OCI-M1 (cell line): ENCODE measurements at regions not wholly inside any gene's neighbourhood (a gene's known extent, or its start where the extent isn't known, plus 50 kb on each side); places are given as distances from the start of the nearest gene placed in this dataset.
"Not testable (repeated sequence)": the region's sequence is repeated elsewhere in the genome, so short reads cannot be mapped to it uniquely, and the experiment has no call there.

Source experiments
- DNase-seq: peaks from one replicate; lab custom pipeline; 2025; lab: John Stamatoyannopoulos, UW

- DNase-seq: no peak
Measured at GRCh38 chr9:24652181-24652580, 106.5 kb upstream of the IZUMO3 start.

DNA sequence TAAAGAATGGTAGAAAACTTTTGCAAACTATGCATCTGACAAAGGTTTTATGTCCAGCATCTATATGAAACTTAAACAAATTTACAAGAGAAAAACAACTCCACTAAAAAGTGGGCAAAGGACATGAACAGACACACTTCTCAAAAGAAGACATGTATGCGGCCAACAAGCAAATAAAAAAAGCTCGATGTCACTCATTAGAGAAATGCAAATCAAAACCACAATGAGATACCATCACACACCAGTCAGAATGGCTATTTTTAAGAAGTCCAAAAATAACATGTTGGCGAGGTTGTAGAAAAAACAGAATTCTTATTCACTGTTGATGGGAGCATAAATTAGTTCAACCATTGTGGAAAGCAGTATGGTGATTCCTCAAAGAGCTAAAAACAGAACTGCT lies 83.1 kb upstream of the IZUMO3 start:
- DNase-seq: not testable (repeated sequence)

- DNase-seq: no peak
Measured at GRCh38 chr9:24625097-24625496, 79.4 kb upstream of the IZUMO3 start.

DNA sequence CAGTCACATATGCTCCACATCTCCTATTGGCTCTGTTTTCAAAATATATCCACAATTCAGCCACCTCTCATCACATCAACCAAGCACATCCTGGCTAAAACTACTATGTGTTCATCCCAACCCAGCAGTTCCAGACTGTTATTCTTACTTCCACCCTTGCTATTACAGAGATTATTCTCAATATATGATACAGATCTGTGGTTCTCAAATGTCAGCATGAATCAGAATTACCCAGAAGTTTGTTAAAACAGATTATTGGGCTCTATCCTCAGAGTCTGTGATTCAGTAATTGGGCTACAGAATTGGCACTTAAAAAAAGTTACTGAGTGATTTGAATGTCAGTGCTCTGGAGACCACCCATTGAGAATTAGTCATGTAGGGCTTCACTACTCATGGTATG lies 78.8 kb upstream of the IZUMO3 start:
- DNase-seq: no peak

GRCh38 chr9:24620741-24621140 lies 75.0 kb upstream of the IZUMO3 start:
- DNase-seq: no peak

DNA sequence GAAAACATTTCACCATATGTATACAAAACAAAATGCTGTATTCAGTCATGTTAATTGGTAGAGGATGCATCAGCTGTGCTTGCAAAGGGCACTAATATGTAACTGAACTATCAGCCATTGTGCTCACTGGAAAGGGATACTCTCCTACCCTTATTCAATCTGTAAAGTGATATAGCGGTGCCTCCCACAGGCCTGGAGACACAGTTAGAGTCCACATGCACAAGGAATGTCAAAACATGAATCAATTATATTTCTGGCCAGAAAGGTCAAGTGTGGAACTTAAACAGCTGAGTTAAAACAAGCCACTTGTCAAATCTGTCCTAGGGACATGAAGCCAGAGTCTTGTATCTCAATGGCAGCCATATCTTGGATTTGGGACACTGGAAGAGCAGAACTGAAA lies 71.2 kb upstream of the IZUMO3 start:
- DNase-seq: peak; percentile 65

DNA sequence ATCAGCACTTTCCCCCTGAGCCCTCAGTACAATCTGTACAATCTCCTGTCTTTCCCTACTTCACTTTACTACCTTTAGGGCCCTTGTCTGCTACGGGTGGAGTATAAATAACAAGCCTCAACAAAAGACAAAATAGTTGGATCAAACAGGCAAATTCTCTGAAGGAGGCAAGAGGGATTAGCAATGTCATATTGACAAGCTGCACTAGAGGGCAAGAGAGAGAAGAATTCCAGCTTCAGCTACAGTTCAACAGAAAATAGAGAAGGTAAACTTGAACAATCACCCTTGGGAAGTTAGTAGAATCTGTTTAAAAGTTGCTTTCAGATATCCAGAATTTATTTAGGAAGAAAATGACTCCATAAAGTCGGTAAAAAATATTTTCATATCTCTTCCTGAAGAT lies 68.4 kb upstream of the IZUMO3 start:
- peak; percentile 77 for DNase-seq

GRCh38 chr9:24608599-24608998 lies 62.9 kb upstream of the IZUMO3 start:
- DNase-seq: no peak

GRCh38 chr9:24602693-24603352 lies 57.1 kb upstream of the IZUMO3 start:
- peak; percentile 79 for DNase-seq
